ENCODE measurements at regions not wholly inside any gene's neighbourhood (a gene's known extent, or its start where the extent isn't known, plus 50 kb on each side); places are given as distances from the start of the nearest gene placed in this dataset.
"Not testable (repeated sequence)": the region's sequence is repeated elsewhere in the genome, so short reads cannot be mapped to it uniquely, and the experiment has no call there.

GRCh38 chr14:37830271-37830670 lies 234.8 kb downstream of the TTC6 start:
- H3K4me3 ChIP-seq (ENCODE audit: control insufficient read depth, low read depth, low read length): no peak overlapping the region
- TF ChIP-seq CTCF (conservative IDR thresholded peaks at IDR 0.05; ENCODE audit: control insufficient read depth, insufficient read depth, low read depth, low read length): no peak
- no peak for DNase-seq (ENCODE audit: low read depth)

DNA sequence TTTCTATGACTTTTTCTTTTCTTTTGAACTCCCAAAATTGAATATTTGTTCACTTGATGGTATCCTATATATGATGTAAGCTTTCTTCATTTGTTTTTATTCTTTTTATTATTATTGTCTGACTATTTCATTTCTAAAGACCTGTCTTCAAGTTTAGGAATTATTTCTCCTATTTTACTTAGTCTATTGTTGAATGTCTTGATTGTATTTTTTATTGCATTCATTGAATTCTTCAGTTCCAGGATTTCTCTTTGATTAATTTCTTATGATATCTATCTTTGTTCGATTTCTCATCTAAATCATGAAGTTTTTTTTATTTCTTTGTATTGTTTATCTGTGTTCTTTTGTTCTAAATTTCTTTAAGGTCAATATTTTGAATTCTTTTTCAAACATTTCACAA lies 238.8 kb downstream of the TTC6 start:
- H3K4me3 ChIP-seq (ENCODE audit: control insufficient read depth, low read depth, low read length): no peak overlapping the region
- no peak for DNase-seq (ENCODE audit: low read depth)
- TF ChIP-seq CTCF (conservative IDR thresholded peaks at IDR 0.05; ENCODE audit: control insufficient read depth, insufficient read depth, low read depth, low read length): no peak

- not testable (repeated sequence) for DNase-seq (ENCODE audit: low read depth); H3K4me3 ChIP-seq (ENCODE audit: control insufficient read depth, low read depth, low read length)
These were observed 243.3 kb downstream of the TTC6 start for GRCh38 chr14:37838778-37839177.

DNA sequence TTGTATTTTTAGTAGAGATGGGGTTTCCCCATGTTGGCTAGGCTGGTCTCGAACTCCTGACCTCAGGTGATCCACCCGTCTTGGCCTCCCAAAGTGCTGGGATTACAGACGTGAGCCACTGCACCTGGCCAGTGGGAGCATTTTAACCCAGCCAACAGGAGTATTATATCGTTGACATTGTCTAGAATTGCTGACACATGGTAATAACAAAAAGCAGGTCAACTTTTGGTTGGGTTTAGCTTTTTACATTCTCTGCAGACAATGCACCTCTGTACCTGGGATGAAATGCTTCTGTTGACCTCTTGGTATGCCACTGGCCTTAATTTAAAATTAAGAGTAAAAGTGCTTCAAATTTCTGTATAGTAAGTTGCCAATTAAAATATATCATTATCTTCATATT lies 245.6 kb downstream of the TTC6 start:
- H3K4me3 ChIP-seq (ENCODE audit: control insufficient read depth, low read depth, low read length); DNase-seq (ENCODE audit: low read depth): not testable (repeated sequence)

GRCh38 chr14:37842106-37842505 lies 246.7 kb downstream of the TTC6 start:
- H3K4me3 ChIP-seq (ENCODE audit: control insufficient read depth, low read depth, low read length): no peak overlapping the region
- no peak for TF ChIP-seq CTCF (conservative IDR thresholded peaks at IDR 0.05; ENCODE audit: control insufficient read depth, insufficient read depth, low read depth, low read length)
- DNase-seq (ENCODE audit: low read depth): no peak

GRCh38 chr14:37843954-37844607 lies 248.7 kb downstream of the TTC6 start:
- H3K4me3 ChIP-seq (ENCODE audit: control insufficient read depth, low read depth, low read length): no peak overlapping the region
- DNase-seq (ENCODE audit: low read depth): no peak
- no peak for TF ChIP-seq CTCF (conservative IDR thresholded peaks at IDR 0.05; ENCODE audit: control insufficient read depth, insufficient read depth, low read depth, low read length)

GRCh38 chr14:37844614-37845013 lies 249.2 kb downstream of the TTC6 start:
- no peak for DNase-seq (ENCODE audit: low read depth)
- no peak overlapping the region for H3K4me3 ChIP-seq (ENCODE audit: control insufficient read depth, low read depth, low read length)
- TF ChIP-seq CTCF (conservative IDR thresholded peaks at IDR 0.05; ENCODE audit: control insufficient read depth, insufficient read depth, low read depth, low read length): no peak

DNA sequence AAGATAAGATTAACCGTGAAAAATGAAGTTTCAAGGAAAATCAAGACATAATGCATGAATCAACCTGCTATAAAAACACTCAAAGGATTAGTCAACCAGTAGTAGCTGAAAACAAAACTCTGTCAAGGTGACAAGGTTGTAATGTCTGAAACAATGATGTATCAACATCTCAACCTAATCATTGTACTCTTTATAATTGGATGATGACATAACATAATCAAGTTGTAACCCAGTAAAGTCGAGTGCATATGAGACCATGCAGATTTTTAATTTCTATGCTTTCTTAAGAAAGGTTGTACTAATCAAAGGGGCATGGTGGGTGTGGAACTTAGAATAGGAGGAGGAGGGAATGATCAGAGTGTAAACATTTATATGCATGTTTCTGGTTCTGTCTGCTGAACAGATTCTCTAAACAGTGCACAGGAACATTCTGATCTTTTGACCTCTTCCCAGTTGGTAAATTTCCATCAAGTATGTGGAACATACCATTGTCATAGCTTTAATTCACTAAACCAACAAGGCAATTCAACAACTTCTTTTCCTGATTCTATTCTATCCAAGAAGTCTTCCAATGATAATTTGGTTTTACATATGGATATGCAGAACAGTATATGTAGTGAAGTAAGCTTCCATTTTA lies 253.7 kb downstream of the TTC6 start:
- H3K4me3 ChIP-seq (ENCODE audit: control insufficient read depth, low read depth, low read length): no peak overlapping the region
- no peak for DNase-seq (ENCODE audit: low read depth)
- TF ChIP-seq CTCF (conservative IDR thresholded peaks at IDR 0.05; ENCODE audit: control insufficient read depth, insufficient read depth, low read depth, low read length): no peak
